Colon (tissue), 2 donors: ENCODE measurements at regions not wholly inside any gene's neighbourhood (a gene's known extent, or its start where the extent isn't known, plus 50 kb on each side); places are given as distances from the start of the nearest gene placed in this dataset.

Experiments used
- FAIRE-seq: peaks from 2 replicates; lab custom pipeline; 2012; peaks lifted over from hg19 to GRCh38; lab: Jason Lieb, UNC
- donor health status: control.
- donor health status: control.

GRCh38 chr17:31715446-31715845 lies 143.6 kb downstream of the COPRS start:
- no peak for FAIRE-seq

GRCh38 chr17:31704483-31704882 lies 154.6 kb downstream of the COPRS start:
- FAIRE-seq: no peak

GRCh38 chr17:31702041-31702440 lies 157.0 kb downstream of the COPRS start:
- FAIRE-seq: no peak

GRCh38 chr17:31700973-31701372 lies 158.1 kb downstream of the COPRS start:
- FAIRE-seq: no peak

GRCh38 chr17:31699886-31700285 lies 159.2 kb downstream of the COPRS start:
- FAIRE-seq: no peak

GRCh38 chr17:31699281-31699680 lies 159.8 kb downstream of the COPRS start:
- FAIRE-seq: no peak

- FAIRE-seq: no peak
Observed at GRCh38 chr17:31698751-31699150, 160.3 kb downstream of the COPRS start.

- no peak for FAIRE-seq
Observed at GRCh38 chr17:31697838-31698237, 161.2 kb downstream of the COPRS start.

- no peak for FAIRE-seq
Observed at GRCh38 chr17:31696703-31697325, 162.2 kb downstream of the COPRS start.

- FAIRE-seq: no peak
Observed at GRCh38 chr17:31696184-31696602, 162.9 kb downstream of the COPRS start.

- FAIRE-seq: no peak
Observed at GRCh38 chr17:31695456-31696090, 163.5 kb downstream of the COPRS start.

- no peak for FAIRE-seq
Observed at GRCh38 chr17:31693433-31694220, 165.4 kb downstream of the COPRS start.

GRCh38 chr17:31692632-31693031 lies 166.4 kb downstream of the COPRS start:
- no peak for FAIRE-seq

GRCh38 chr17:31692027-31692426 lies 167.0 kb downstream of the COPRS start:
- FAIRE-seq: no peak

- no peak for FAIRE-seq
Observed at GRCh38 chr17:31691251-31691905, 167.7 kb downstream of the COPRS start.

- FAIRE-seq: no peak
Observed at GRCh38 chr17:31690151-31690551, 168.9 kb downstream of the COPRS start.

- FAIRE-seq: no peak
Observed at GRCh38 chr17:31688701-31689100, 170.3 kb downstream of the COPRS start.

- peak; percentile 10 for FAIRE-seq
Observed at GRCh38 chr17:31687505-31688126, 171.4 kb downstream of the COPRS start.

- FAIRE-seq: no peak
Observed at GRCh38 chr17:31686495-31686894, 172.5 kb downstream of the COPRS start.

GRCh38 chr17:31684901-31685300 lies 174.1 kb downstream of the COPRS start:
- no peak for FAIRE-seq

GRCh38 chr17:31680126-31680525 lies 178.9 kb downstream of the COPRS start:
- FAIRE-seq: no peak

- no peak for FAIRE-seq
Observed at GRCh38 chr17:31679667-31680066, 179.4 kb downstream of the COPRS start.
